GM10266 (cell line): ENCODE measurements at regions not wholly inside any gene's neighbourhood (a gene's known extent, or its start where the extent isn't known, plus 50 kb on each side); places are given as distances from the start of the nearest gene placed in this dataset.

ENCODE experiments used
- DNase-seq: peaks from one replicate; pipeline ENCODE4 v3.0.0; 2012; ENCODE audit errors: extremely low spot score
- TF ChIP-seq, protein P1 (sequence below): IDR thresholded peaks from 2 replicates; pipeline ENCODE4 v1.5.1; 2012; ENCODE audit warnings: mild to moderate bottlenecking, low read depth; ENCODE audit not compliant: control insufficient read depth, insufficient read depth; ENCODE audit errors: missing control alignments

DNA sequence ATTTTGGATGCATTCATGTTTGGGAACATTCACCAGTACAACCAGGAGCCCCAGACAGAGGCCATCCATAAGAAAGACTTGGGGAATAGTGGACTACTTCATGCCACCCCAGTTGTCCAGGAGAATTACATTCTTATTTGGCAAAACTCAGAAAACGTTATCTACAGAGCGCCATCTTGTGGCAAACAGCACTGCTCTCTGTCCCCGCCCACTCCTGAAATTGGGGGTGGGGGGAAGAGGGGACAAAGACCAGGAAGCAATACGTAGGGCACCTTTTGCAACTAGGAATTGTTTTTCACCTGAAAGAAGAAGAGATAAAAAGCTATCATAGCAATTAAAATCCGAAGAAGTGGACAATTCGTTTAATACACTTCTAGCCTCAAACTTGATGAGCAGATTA lies 134.6 kb upstream of the MGMT start:
- TF ChIP-seq, protein P1, sequence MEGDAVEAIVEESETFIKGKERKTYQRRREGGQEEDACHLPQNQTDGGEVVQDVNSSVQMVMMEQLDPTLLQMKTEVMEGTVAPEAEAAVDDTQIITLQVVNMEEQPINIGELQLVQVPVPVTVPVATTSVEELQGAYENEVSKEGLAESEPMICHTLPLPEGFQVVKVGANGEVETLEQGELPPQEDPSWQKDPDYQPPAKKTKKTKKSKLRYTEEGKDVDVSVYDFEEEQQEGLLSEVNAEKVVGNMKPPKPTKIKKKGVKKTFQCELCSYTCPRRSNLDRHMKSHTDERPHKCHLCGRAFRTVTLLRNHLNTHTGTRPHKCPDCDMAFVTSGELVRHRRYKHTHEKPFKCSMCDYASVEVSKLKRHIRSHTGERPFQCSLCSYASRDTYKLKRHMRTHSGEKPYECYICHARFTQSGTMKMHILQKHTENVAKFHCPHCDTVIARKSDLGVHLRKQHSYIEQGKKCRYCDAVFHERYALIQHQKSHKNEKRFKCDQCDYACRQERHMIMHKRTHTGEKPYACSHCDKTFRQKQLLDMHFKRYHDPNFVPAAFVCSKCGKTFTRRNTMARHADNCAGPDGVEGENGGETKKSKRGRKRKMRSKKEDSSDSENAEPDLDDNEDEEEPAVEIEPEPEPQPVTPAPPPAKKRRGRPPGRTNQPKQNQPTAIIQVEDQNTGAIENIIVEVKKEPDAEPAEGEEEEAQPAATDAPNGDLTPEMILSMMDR: no peak
- DNase-seq: no peak

DNA sequence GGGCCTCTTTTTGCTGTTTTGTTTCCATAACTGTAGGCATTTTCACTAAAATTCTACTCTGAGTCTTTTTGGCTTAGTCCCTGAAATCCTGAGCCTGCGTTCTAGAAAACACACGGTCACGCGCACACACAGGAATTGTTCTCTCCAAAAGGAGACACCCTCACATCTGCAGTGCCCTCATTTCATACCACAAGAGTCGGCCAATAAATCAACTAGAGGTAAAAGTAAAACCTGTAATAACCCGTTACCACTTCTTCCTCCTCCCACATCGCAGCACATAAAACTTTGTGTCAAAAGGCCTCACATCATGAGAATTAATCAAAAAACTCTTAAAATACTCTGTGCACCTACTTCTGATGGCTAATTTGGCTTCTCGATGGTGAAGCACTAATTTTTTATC lies 133.3 kb upstream of the MGMT start:
- DNase-seq: no peak
- TF ChIP-seq, protein P1: no peak

DNA sequence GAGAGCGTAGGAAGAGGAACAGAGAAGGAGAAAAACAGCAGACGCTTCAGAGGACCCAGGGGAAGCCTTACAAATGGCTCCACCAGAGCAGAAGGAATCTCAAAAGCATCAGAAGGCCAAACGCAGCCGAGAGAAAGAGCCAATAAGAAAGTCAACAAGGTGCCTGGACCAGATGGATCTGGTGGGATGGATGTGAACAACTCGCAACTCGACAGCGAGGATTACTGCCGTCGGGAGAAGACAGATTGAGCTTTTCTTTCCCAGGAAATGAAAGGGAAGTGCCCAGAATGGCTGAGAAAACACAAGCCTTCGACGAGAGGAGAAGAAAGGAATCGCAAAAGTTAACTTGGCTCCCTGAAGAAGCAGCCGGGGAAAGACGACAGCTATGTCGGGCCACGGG lies 132.8 kb upstream of the MGMT start:
- TF ChIP-seq, protein P1: no peak
- no peak for DNase-seq

DNA sequence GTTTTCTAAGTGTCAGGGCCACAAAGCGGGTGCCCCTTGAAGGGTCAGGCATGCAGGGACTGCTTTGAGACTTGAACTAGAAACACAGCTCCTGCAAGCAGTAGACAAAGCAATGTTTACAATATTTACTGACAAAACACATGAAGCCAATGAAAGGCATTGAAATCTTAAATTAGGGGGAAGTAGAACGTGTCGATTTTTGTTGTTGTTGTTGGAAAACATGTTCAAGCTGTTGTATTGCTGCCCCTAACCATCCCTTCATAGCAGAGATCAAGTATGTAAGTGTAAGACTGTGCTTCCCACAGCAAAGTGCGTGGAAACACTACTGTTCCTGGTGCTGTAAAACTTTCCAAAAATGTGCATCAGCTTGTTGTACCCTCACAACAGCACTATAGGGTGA lies 131.6 kb upstream of the MGMT start:
- DNase-seq: no peak
- TF ChIP-seq, protein P1: no peak

DNA sequence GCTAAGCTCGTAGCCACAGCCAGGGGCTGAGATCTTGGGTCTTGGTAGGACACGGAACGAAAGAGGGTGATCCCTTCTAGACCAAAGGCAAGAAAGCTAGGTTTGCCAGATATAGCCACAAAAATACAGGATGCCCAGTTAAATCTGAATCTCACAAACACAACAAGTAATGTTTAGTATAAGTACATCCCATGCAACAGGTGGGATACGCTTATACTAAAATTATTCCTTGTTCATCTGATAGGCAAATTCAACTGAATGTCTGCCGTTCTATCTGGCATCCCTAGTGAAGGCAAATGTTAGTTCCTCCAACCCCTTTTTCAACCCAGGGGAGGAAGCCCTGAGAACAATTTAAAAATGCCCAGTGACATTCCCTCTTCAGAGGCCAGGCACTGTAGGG lies 131.1 kb upstream of the MGMT start:
- TF ChIP-seq, protein P1: no peak
- no peak for DNase-seq

DNA sequence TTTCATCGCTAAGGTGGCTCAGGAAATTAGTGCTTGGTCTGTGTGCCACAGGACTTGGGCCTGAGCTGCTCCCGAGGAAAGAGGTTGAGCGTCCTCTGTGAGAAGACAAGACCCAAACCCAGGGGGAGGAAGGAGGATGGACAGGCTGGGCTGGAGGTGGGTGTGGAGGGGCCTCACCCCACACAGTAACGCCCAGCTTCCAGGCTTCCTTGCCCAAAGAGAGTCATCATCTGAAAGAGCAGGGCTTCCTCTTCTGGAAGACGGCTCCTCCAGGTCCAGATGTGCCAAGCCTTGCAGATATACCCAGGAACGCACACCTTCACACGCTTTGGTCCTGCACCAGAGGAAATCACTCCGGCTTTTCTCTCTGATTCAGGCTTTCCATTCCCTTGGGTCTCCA lies 127.8 kb upstream of the MGMT start:
- no peak for DNase-seq
- TF ChIP-seq, protein P1: no peak

DNA sequence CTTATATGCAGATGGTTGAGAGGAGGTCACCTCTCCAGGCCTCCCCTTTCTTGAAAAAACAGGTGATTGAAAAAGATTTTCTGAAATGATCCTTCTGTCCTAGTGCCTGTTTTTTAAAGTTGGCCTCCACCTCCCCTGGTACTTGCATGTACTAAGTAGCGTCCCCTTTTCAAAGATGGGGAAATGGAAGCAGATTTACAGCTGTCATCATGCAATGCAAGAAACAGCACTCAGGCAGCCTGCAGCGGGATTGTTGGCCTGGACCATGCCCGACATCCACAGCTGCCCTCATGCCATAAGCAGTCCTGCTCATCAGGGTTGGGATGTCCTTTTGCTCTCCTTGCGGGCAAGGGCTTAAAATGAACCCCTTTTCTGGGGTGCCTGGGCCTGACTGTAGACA lies 127.2 kb upstream of the MGMT start:
- DNase-seq: no peak
- TF ChIP-seq, protein P1: no peak

DNA sequence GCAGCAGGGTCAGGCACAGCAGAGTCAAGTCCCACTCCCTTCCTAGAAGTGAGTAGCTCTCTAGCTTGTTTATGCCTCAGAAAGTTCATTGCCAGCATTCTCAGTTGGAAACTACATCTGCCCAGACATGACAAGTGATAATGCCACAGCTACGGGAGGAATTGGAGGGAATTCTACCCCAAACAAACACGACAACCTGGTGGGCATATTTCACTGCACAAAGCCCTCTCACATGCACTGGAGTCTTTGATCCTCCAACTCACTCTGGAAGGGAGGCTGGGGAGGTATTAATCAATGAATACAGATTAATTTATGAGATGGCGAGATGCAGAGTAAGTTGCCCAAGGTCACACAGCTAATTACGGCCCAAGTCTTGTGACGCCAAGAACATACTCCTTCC lies 126.0 kb upstream of the MGMT start:
- DNase-seq: no peak
- TF ChIP-seq, protein P1: no peak
